ENCODE measurements at regions not wholly inside any gene's neighbourhood (a gene's known extent, or its start where the extent isn't known, plus 50 kb on each side); places are given as distances from the start of the nearest gene placed in this dataset.

DNA sequence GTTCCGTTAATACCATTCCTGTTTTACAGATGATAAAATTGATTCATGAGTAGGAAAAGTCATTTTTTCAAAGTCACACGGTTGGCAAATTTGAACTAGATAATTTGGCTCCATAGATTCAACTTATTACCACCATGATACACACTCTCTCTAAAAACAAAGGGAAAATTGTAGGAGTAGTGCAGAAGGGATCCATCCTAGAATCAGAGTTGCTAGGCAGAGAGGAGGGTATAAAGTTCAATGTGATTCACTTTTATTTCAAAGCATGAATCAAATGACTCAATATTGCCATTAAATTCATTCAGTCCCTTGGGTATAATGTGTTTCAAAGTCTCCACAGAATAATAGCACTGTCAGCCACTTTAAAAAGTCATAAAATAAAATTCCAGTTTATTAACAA, 747.2 kb upstream of the ACO1 start:
- no peak for ATAC-seq
- H3K4me3 ChIP-seq (ENCODE audit: low read depth in 2 of 2, low read length in 2 of 2), result no peak overlapping the region
- no peak overlapping the region for H3K27ac ChIP-seq (ENCODE audit: low read length)
- intact Hi-C loops (cut with micrococcal nuclease; ENCODE audit: unreplicated experiment), result no loop called here
- in situ Hi-C loops (cut with HindIII; ENCODE audit: low pct_unique_long_range_greater_than_20kb, low sequenced_read_pairs), result no loop called here
- no peaks in the 10 kb centered on the region; the same call in 1 of the 2 replicates for H3K9me3 ChIP-seq (ENCODE audit: control insufficient read depth, insufficient read depth, low read depth, low read length)
- ChIA-PET CTCF (no interaction called here), POLR2A (no interaction called here)
- DNase-seq (ENCODE audit: low read depth, low spot score), result no peak
- TF ChIP-seq SIN3A (IDR thresholded peaks at IDR 0.05; ENCODE audit: borderline replicate concordance, insufficient read depth, low read depth, low read length) (no peak), POLR2AphosphoS5 (IDR thresholded peaks at IDR 0.05; ENCODE audit: low read depth, low read length) (no peak), TCF7L2 (IDR thresholded peaks at IDR 0.05; ENCODE audit: low read depth, low read length) (no peak)
- TF ChIP-seq, protein P1, sequence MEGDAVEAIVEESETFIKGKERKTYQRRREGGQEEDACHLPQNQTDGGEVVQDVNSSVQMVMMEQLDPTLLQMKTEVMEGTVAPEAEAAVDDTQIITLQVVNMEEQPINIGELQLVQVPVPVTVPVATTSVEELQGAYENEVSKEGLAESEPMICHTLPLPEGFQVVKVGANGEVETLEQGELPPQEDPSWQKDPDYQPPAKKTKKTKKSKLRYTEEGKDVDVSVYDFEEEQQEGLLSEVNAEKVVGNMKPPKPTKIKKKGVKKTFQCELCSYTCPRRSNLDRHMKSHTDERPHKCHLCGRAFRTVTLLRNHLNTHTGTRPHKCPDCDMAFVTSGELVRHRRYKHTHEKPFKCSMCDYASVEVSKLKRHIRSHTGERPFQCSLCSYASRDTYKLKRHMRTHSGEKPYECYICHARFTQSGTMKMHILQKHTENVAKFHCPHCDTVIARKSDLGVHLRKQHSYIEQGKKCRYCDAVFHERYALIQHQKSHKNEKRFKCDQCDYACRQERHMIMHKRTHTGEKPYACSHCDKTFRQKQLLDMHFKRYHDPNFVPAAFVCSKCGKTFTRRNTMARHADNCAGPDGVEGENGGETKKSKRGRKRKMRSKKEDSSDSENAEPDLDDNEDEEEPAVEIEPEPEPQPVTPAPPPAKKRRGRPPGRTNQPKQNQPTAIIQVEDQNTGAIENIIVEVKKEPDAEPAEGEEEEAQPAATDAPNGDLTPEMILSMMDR (IDR thresholded peaks at IDR 0.05), result no peak
- TF ChIP-seq, protein P2, sequence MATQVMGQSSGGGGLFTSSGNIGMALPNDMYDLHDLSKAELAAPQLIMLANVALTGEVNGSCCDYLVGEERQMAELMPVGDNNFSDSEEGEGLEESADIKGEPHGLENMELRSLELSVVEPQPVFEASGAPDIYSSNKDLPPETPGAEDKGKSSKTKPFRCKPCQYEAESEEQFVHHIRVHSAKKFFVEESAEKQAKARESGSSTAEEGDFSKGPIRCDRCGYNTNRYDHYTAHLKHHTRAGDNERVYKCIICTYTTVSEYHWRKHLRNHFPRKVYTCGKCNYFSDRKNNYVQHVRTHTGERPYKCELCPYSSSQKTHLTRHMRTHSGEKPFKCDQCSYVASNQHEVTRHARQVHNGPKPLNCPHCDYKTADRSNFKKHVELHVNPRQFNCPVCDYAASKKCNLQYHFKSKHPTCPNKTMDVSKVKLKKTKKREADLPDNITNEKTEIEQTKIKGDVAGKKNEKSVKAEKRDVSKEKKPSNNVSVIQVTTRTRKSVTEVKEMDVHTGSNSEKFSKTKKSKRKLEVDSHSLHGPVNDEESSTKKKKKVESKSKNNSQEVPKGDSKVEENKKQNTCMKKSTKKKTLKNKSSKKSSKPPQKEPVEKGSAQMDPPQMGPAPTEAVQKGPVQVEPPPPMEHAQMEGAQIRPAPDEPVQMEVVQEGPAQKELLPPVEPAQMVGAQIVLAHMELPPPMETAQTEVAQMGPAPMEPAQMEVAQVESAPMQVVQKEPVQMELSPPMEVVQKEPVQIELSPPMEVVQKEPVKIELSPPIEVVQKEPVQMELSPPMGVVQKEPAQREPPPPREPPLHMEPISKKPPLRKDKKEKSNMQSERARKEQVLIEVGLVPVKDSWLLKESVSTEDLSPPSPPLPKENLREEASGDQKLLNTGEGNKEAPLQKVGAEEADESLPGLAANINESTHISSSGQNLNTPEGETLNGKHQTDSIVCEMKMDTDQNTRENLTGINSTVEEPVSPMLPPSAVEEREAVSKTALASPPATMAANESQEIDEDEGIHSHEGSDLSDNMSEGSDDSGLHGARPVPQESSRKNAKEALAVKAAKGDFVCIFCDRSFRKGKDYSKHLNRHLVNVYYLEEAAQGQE (IDR thresholded peaks at IDR 0.05; ENCODE audit: insufficient read depth in 1 of 2, low read depth in 2 of 2, low read length in 1 of 2), result no peak
- BruUV-seq (replicated peaks), result no TSS peak
- no peaks in the 10 kb centered on the region for H3K4me1 ChIP-seq (ENCODE audit: control insufficient read depth, insufficient read depth, low read length)
- no peaks in the 10 kb centered on the region for H3K36me3 ChIP-seq (ENCODE audit: control insufficient read depth, insufficient read depth, low read length)
- H3K27me3 ChIP-seq (ENCODE audit: control insufficient read depth, insufficient read depth, low read length), result no peaks in the 10 kb centered on the region

DNA sequence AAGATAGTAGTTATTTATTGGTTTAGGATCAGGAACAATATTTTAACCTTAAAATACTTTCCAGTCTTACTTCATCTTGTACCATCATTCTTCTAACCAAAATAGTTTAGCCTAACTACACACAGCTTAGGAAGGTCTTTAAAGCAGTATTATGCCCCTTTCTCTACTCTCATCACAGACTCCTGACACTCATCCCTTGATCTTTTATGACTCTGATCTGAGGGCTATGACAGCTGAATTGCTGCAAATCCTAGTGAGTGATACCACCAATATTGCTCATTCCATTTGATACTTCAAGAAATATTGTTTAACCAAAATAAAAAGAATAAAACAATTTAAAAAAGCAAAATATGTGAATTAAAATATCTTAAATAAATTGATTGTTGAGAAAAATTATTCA, 746.6 kb upstream of the ACO1 start:
- intact Hi-C loops (cut with micrococcal nuclease; ENCODE audit: unreplicated experiment), result no loop called here
- TF ChIP-seq TCF7L2 (IDR thresholded peaks at IDR 0.05; ENCODE audit: low read depth, low read length), result no peak
- no peak for TF ChIP-seq POLR2AphosphoS5 (IDR thresholded peaks at IDR 0.05; ENCODE audit: low read depth, low read length)
- TF ChIP-seq SIN3A (IDR thresholded peaks at IDR 0.05; ENCODE audit: borderline replicate concordance, insufficient read depth, low read depth, low read length), result no peak
- TF ChIP-seq, protein P2 (IDR thresholded peaks at IDR 0.05; ENCODE audit: insufficient read depth in 1 of 2, low read depth in 2 of 2, low read length in 1 of 2), result no peak
- TF ChIP-seq, protein P1 (IDR thresholded peaks at IDR 0.05), result no peak
- in situ Hi-C loops (cut with HindIII; ENCODE audit: low pct_unique_long_range_greater_than_20kb, low sequenced_read_pairs), result no loop called here

More for the DNA sequence above, 746.6 kb upstream of the ACO1 start:
- H3K4me3 ChIP-seq (ENCODE audit: low read depth in 2 of 2, low read length in 2 of 2), result no peak overlapping the region
- DNase-seq (ENCODE audit: low read depth, low spot score) (no peak), ATAC-seq (no peak)
- no peaks in the 10 kb centered on the region for H3K36me3 ChIP-seq (ENCODE audit: control insufficient read depth, insufficient read depth, low read length)
- no peaks in the 10 kb centered on the region; the same call in 1 of the 2 replicates for H3K9me3 ChIP-seq (ENCODE audit: control insufficient read depth, insufficient read depth, low read depth, low read length)
- H3K4me1 ChIP-seq (ENCODE audit: control insufficient read depth, insufficient read depth, low read length), result no peaks in the 10 kb centered on the region
- H3K27ac ChIP-seq (ENCODE audit: low read length), result no peak overlapping the region
- POLR2A ChIA-PET, result no interaction called here
- H3K27me3 ChIP-seq (ENCODE audit: control insufficient read depth, insufficient read depth, low read length), result no peaks in the 10 kb centered on the region
- no TSS peak for BruUV-seq (replicated peaks)
- CTCF ChIA-PET, result no interaction called here
